ENCODE measurements at regions not wholly inside any gene's neighbourhood (a gene's known extent, or its start where the extent isn't known, plus 50 kb on each side); places are given as distances from the start of the nearest gene placed in this dataset.

DNA sequence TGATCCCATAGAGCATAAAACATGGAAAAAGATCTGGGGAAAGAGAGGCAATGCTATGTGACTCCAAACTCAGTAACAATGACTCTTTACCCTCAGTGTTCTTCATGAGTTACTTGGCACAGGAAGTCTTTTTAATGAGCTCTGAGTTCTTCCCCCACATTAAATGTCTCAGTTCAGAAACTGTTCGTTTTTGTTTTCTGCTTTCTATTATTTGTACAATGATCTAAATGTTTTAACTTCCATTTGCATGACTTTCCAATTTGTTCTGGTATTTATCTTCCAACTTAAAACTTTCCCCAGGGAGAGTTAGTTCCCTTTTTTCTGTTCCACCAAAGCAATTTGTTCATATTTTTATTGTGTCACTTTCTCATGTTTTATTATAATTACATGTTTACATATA lies 177.0 kb upstream of the ZBTB20 start:
- TF ChIP-seq, protein P1, sequence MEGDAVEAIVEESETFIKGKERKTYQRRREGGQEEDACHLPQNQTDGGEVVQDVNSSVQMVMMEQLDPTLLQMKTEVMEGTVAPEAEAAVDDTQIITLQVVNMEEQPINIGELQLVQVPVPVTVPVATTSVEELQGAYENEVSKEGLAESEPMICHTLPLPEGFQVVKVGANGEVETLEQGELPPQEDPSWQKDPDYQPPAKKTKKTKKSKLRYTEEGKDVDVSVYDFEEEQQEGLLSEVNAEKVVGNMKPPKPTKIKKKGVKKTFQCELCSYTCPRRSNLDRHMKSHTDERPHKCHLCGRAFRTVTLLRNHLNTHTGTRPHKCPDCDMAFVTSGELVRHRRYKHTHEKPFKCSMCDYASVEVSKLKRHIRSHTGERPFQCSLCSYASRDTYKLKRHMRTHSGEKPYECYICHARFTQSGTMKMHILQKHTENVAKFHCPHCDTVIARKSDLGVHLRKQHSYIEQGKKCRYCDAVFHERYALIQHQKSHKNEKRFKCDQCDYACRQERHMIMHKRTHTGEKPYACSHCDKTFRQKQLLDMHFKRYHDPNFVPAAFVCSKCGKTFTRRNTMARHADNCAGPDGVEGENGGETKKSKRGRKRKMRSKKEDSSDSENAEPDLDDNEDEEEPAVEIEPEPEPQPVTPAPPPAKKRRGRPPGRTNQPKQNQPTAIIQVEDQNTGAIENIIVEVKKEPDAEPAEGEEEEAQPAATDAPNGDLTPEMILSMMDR (IDR thresholded peaks at IDR 0.05 in 4 of 5, conservative IDR thresholded peaks at IDR 0.05 in 1 of 5): no peak
- no peak for TF ChIP-seq POLR2A (IDR thresholded peaks at IDR 0.05)
